ENCODE measurements at regions not wholly inside any gene's neighbourhood (a gene's known extent, or its start where the extent isn't known, plus 50 kb on each side); places are given as distances from the start of the nearest gene placed in this dataset.
A peak's percentile ranks its signal among the peaks of the same experiment; 100 is the strongest.

GRCh38 chr4:181949704-181950312 lies 293.4 kb upstream of the TENM3 start:
- no peaks in the 10 kb centered on the region for H3K27me3 ChIP-seq (ENCODE audit: insufficient read depth, poor library complexity, severe bottlenecking)
- no peak overlapping the region for H3K4me3 ChIP-seq (replicated peaks; ENCODE audit: insufficient read depth, low read length)
- no peak overlapping the region for H3K27ac ChIP-seq (replicated peaks)
- no peak for DNase-seq (ENCODE audit: low read depth in 1 of 2, low spot score in 1 of 2)
- TF ChIP-seq SPI1 (IDR thresholded peaks at IDR 0.05; ENCODE audit: borderline replicate concordance, low read depth) (no peak), REST (IDR thresholded peaks at IDR 0.05; ENCODE audit: insufficient replicate concordance, low read depth) (no peak), POLR2AphosphoS5 (IDR thresholded peaks at IDR 0.05; ENCODE audit: low read depth) (no peak), CTCF (IDR thresholded peaks at IDR 0.05; ENCODE audit: insufficient read depth, low read length) (no peak), GABPA (IDR thresholded peaks at IDR 0.05; ENCODE audit: low read depth) (no peak)

GRCh38 chr4:181950372-181951127 lies 292.7 kb upstream of the TENM3 start:
- Histone ChIP-seq H3K4me3 (replicated peaks; ENCODE audit: insufficient read depth, low read length) (no peak overlapping the region), H3K27me3 (ENCODE audit: insufficient read depth, poor library complexity, severe bottlenecking) (no peaks in the 10 kb centered on the region), H3K27ac (replicated peaks) (no peak overlapping the region)
- TF ChIP-seq REST (IDR thresholded peaks at IDR 0.05; ENCODE audit: insufficient replicate concordance, low read depth) (peak; percentile 83), GABPA (IDR thresholded peaks at IDR 0.05; ENCODE audit: low read depth) (no peak), SPI1 (IDR thresholded peaks at IDR 0.05; ENCODE audit: borderline replicate concordance, low read depth) (no peak), POLR2AphosphoS5 (IDR thresholded peaks at IDR 0.05; ENCODE audit: low read depth) (no peak), CTCF (IDR thresholded peaks at IDR 0.05; ENCODE audit: insufficient read depth, low read length) (no peak)
- DNase-seq (ENCODE audit: low read depth in 1 of 2, low spot score in 1 of 2) = no peak

- H3K27me3 ChIP-seq (ENCODE audit: insufficient read depth, poor library complexity, severe bottlenecking) = no peaks in the 10 kb centered on the region
- H3K27ac ChIP-seq (replicated peaks) = no peak overlapping the region
- H3K4me3 ChIP-seq (replicated peaks; ENCODE audit: insufficient read depth, low read length) = no peak overlapping the region
- DNase-seq (ENCODE audit: low read depth in 1 of 2, low spot score in 1 of 2) = no peak
- no peak for TF ChIP-seq POLR2AphosphoS5 (IDR thresholded peaks at IDR 0.05; ENCODE audit: low read depth)
- TF ChIP-seq GABPA (IDR thresholded peaks at IDR 0.05; ENCODE audit: low read depth) = no peak
- no peak for TF ChIP-seq SPI1 (IDR thresholded peaks at IDR 0.05; ENCODE audit: borderline replicate concordance, low read depth)
- TF ChIP-seq REST (IDR thresholded peaks at IDR 0.05; ENCODE audit: insufficient replicate concordance, low read depth) = no peak
- no peak for TF ChIP-seq CTCF (IDR thresholded peaks at IDR 0.05; ENCODE audit: insufficient read depth, low read length)
These were observed 291.9 kb upstream of the TENM3 start for GRCh38 chr4:181951265-181951664.

Data from HL-60 (cell line).